Prostate gland (tissue), 2 donors: ENCODE measurements at regions not wholly inside any gene's neighbourhood (a gene's known extent, or its start where the extent isn't known, plus 50 kb on each side); places are given as distances from the start of the nearest gene placed in this dataset.

Experiments used
- DNase-seq: peaks from one replicate; pipeline ENCODE4 v3.0.0-alpha.2; 2019; ENCODE audit warnings: low spot score
- H3K27ac ChIP-seq, 2 donors: fragments of 200-600 bp; sonication (generic); 2 replicates each; pipeline ENCODE4 v1.5.1; 2017 to 2019
- H3K27me3 ChIP-seq: fragments of 200-600 bp; sonication (generic); replicated peaks from 2 replicates; pipeline ENCODE4 v1.5.1; 2019; ENCODE audit not compliant: insufficient read depth
- H3K36me3 ChIP-seq, 2 donors: fragments of 200-600 bp; sonication (generic); 1 replicate in 1 of 2; 2 replicates in 1 of 2; pipeline versions ENCODE4 v1.5.1 to v1.8.1; 2017 to 2019
- H3K4me1 ChIP-seq: fragments of 200-600 bp; sonication (generic); replicated peaks from 2 replicates; pipeline ENCODE4 v1.5.1; 2019
- H3K4me3 ChIP-seq, 2 donors: fragments of 200-600 bp; sonication (generic); 2 replicates each; pipeline ENCODE4 v1.5.1; 2017 to 2019
- H3K9me3 ChIP-seq: fragments of 200-600 bp; sonication (generic); 2 replicates; pipeline ENCODE4 v1.5.1; 2017
- POLR2A ChIP-seq: fragments of 450-650 bp; IDR thresholded peaks from one replicate; pipeline ENCODE4 v1.6.1; 2016; ENCODE audit warnings: antibody characterized with exemption, mild to moderate bottlenecking
- POLR2AphosphoS5 ChIP-seq: sonication (generic); formaldehyde crosslinking; IDR thresholded peaks from one replicate; pipeline ENCODE4 v1.6.1; 2017; ENCODE audit warnings: antibody characterized with exemption
- WGBS: methylation state at CpG from one replicate; pipeline ENCODE4 v1.1.5; 2018; 5-methylcytosine and 5-hydroxymethylcytosine counted together
- intact Hi-C: fragments of 100-400 bp; cut with DNase I; formaldehyde crosslinking; loops from one replicate; pipeline ENCODE4 v1.14.2; 2022
- TF ChIP-seq, protein P1 (sequence below), 4 experiments: fragments of 200-600 bp in 2 of 4; fragments of 450-650 bp in 2 of 4; sonication (generic) in 2 of 4; IDR thresholded peaks; 1 replicate in 3 of 4; 2 replicates in 1 of 4; pipeline ENCODE4 v1.5.1; 2016 to 2019; ENCODE audit warnings: antibody characterized with exemption in 4 of 4, mild to moderate bottlenecking in 2 of 4, moderate library complexity in 2 of 4

DNA sequence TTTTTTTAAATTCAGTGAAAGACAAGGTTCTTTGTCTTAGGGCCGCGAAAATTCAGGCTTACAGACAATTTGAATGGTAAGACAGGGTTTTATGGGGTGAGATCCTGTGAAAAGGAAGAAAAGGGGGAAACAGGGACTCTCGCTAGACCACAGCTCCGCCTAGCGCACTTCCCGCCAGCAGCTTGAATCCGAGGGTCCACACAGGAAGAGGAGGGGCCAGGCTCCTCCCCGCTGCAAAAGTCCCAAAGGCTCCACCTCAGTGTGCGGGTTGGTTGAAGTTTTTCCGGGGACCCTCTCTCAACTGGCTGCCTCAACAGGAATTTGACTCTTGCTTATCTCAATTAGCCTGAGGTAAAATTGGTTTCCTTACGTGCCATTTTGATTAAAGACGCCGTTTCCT, 950.9 kb upstream of the CNTN5 start:
- Histone ChIP-seq H3K4me3 (no peak overlapping the region), H3K27me3 (no peaks in the 10 kb centered on the region), H3K36me3 (no peaks in the 10 kb centered on the region), H3K9me3 (no peaks in the 10 kb centered on the region), H3K4me1 (no peaks in the 10 kb centered on the region), H3K27ac (no peak overlapping the region)
- DNase-seq: no peak
- 91% methylated on average over 13 of the region's 13 CpGs for WGBS
- intact Hi-C loops: no loop called here
- TF ChIP-seq POLR2A (no peak), POLR2AphosphoS5 (no peak)
- TF ChIP-seq, protein P1, sequence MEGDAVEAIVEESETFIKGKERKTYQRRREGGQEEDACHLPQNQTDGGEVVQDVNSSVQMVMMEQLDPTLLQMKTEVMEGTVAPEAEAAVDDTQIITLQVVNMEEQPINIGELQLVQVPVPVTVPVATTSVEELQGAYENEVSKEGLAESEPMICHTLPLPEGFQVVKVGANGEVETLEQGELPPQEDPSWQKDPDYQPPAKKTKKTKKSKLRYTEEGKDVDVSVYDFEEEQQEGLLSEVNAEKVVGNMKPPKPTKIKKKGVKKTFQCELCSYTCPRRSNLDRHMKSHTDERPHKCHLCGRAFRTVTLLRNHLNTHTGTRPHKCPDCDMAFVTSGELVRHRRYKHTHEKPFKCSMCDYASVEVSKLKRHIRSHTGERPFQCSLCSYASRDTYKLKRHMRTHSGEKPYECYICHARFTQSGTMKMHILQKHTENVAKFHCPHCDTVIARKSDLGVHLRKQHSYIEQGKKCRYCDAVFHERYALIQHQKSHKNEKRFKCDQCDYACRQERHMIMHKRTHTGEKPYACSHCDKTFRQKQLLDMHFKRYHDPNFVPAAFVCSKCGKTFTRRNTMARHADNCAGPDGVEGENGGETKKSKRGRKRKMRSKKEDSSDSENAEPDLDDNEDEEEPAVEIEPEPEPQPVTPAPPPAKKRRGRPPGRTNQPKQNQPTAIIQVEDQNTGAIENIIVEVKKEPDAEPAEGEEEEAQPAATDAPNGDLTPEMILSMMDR (IDR thresholded peaks at IDR 0.05): no peak

DNA sequence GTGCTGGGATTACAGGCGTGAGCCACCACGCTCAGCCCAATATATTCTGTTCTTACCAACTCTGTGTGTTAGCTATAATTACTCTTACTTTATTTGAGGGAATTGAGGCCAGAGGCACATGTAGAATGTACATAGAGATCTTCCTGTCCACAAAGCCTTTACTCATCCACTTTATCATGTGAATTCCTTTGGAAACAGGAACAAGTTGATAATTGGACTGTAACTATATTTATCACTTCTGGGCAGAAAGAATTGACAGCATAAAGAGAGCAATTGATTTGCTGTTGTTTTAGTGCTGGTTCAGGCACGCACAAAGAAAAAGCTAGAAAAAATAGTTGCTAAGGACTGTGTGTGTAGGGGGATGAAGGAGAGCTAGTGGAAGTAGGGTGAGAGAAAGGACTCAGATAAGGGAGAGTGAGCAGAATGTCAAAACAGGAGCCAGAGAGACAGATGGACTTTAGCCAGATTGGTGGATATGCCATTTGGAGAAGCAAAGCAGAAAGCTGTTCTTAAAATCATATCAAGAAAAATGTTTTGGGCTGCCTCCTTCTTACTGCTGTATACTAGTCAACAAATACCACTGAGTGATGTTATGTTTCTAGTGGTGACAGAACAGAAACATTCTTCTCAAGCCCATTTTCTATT, 929.8 kb upstream of the CNTN5 start:
- WGBS: 94% methylated on average over 3 of the region's 3 CpGs
- TF ChIP-seq POLR2AphosphoS5 (no peak), POLR2A (no peak)
- TF ChIP-seq, protein P1 (IDR thresholded peaks at IDR 0.05): no peak
- H3K9me3 ChIP-seq: no peaks in the 10 kb centered on the region
- no peak for DNase-seq
- H3K27ac ChIP-seq: no peak overlapping the region
- intact Hi-C loops: no loop called here
- no peaks in the 10 kb centered on the region for H3K4me1 ChIP-seq
- no peak overlapping the region for H3K4me3 ChIP-seq
- no peaks in the 10 kb centered on the region for H3K27me3 ChIP-seq
- no peaks in the 10 kb centered on the region for H3K36me3 ChIP-seq

DNA sequence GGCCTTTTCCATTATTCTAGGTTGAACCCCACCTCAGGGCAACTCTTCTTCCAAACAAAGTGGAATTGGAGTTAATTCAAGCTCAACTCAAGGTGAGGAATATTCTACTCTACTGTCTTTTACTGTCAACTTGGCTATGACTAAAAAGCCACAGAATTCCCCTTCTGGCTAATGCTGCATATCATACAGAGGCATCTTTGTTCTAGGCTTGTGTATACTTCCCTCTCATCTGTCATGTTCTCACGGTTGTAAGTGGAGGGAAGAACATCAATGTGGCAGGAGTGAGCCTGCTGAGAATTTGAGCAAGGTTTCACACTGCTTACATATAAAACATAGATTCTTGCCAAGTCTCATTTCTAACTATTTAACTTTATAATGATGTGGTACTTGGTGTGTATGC, 921.4 kb upstream of the CNTN5 start:
- H3K4me3 ChIP-seq: no peak overlapping the region
- no peaks in the 10 kb centered on the region for H3K9me3 ChIP-seq
- H3K4me1 ChIP-seq: no peaks in the 10 kb centered on the region
- DNase-seq: no peak
- 44% methylated on average over 1 of the region's 1 CpG for WGBS
- intact Hi-C loops: no loop called here
- TF ChIP-seq POLR2A (no peak), POLR2AphosphoS5 (no peak)
- TF ChIP-seq, protein P1 (IDR thresholded peaks at IDR 0.05): no peak
- H3K27me3 ChIP-seq: no peaks in the 10 kb centered on the region
- H3K27ac ChIP-seq: no peak overlapping the region
- H3K36me3 ChIP-seq: no peaks in the 10 kb centered on the region

DNA sequence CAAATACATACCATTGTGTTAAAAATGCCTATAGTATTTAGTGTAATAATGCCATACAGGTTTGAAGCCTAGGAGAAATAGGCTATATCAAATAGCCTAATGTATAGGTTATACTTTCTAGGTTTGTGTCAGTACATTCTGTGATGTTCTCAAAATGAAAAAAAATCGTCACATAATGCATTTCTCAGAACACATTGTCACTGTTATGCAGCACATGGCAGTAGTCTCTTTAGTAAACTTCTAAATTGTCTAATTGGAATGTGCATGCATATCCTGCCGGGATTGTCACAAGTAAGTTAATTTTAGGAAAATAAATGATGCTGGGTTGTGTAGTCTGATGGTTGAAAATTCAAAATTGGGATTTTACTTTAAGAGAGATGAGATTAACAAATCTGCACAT, 920.1 kb upstream of the CNTN5 start:
- intact Hi-C loops: no loop called here
- no peak for DNase-seq
- no peaks in the 10 kb centered on the region for H3K36me3 ChIP-seq
- H3K9me3 ChIP-seq: no peaks in the 10 kb centered on the region
- TF ChIP-seq, protein P1 (IDR thresholded peaks at IDR 0.05): no peak
- TF ChIP-seq POLR2A (no peak), POLR2AphosphoS5 (no peak)
- no peak overlapping the region for H3K4me3 ChIP-seq
- no peak overlapping the region for H3K27ac ChIP-seq
- no peaks in the 10 kb centered on the region for H3K27me3 ChIP-seq
- 87% methylated on average over 2 of the region's 2 CpGs for WGBS
- H3K4me1 ChIP-seq: no peaks in the 10 kb centered on the region

DNA sequence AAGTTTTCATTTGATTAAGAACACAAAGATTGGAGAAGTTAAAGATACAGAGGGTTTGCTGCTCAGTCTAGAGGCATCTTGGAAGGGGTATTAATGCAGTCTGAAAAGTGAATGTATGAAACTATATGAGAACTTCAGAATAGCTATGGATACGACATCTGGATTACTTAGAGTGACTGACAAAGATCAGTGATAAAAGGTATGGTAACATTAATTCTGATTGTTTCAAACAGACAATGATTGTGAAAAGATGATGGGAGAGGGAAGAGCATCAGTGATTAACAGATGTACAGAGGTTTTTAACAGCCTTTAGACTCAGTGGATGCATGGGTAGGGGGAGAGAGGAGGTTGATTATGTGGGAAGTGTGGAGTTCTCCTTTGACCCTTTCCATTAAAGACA, 919.4 kb upstream of the CNTN5 start:
- 89% methylated on average over 1 of the region's 1 CpG for WGBS
- H3K27ac ChIP-seq: no peak overlapping the region
- intact Hi-C loops: no loop called here
- H3K4me1 ChIP-seq: no peaks in the 10 kb centered on the region
- H3K27me3 ChIP-seq: no peaks in the 10 kb centered on the region
- no peak for DNase-seq
- TF ChIP-seq POLR2A (no peak), POLR2AphosphoS5 (no peak)
- TF ChIP-seq, protein P1 (IDR thresholded peaks at IDR 0.05): no peak
- H3K36me3 ChIP-seq: no peaks in the 10 kb centered on the region
- no peaks in the 10 kb centered on the region for H3K9me3 ChIP-seq
- no peak overlapping the region for H3K4me3 ChIP-seq
